ENCODE measurements at regions not wholly inside any gene's neighbourhood (a gene's known extent, or its start where the extent isn't known, plus 50 kb on each side); places are given as distances from the start of the nearest gene placed in this dataset.

- no peaks in the 10 kb centered on the region for H3K9me3 Mint-ChIP-seq
Measured at GRCh38 chr10:3477683-3478082, 305.1 kb upstream of the PITRM1 start.

GRCh38 chr10:3476640-3477448 lies 304.3 kb upstream of the PITRM1 start:
- Mint-ChIP-seq H3K4me3 (no peak overlapping the region), H3K4me1 (peaks cover 21% of the 10 kb centered on the region), H3K27ac (no peak overlapping the region), H3K9me3 (no peaks in the 10 kb centered on the region), H3K27me3 (ENCODE audit: low read depth) (no peaks in the 10 kb centered on the region), H3K36me3 (no peaks in the 10 kb centered on the region)
- no peak for DNase-seq (ENCODE audit: low spot score in 2 of 2, unreplicated experiment in 2 of 2)
- TF ChIP-seq CTCF (IDR thresholded peaks at IDR 0.05; ENCODE audit: unreplicated experiment), result no peak

More at GRCh38 chr10:3477683-3478082, 305.1 kb upstream of the PITRM1 start:
- TF ChIP-seq CTCF (IDR thresholded peaks at IDR 0.05; ENCODE audit: unreplicated experiment), result no peak
- Mint-ChIP-seq H3K4me1 (peaks cover 23% of the 10 kb centered on the region), H3K4me3 (no peak overlapping the region), H3K27me3 (ENCODE audit: low read depth) (no peaks in the 10 kb centered on the region), H3K36me3 (no peaks in the 10 kb centered on the region), H3K27ac (no peak overlapping the region)
- no peak for DNase-seq (ENCODE audit: low spot score in 2 of 2, unreplicated experiment in 2 of 2)

- H3K4me1 Mint-ChIP-seq, result peaks cover 15% of the 10 kb centered on the region
- no peaks in the 10 kb centered on the region for H3K9me3 Mint-ChIP-seq
- no peaks in the 10 kb centered on the region for H3K27me3 Mint-ChIP-seq (ENCODE audit: low read depth)
- no peak for DNase-seq (ENCODE audit: low spot score in 2 of 2, unreplicated experiment in 2 of 2)
- no peaks in the 10 kb centered on the region for H3K36me3 Mint-ChIP-seq
- no peak for TF ChIP-seq CTCF (IDR thresholded peaks at IDR 0.05; ENCODE audit: unreplicated experiment)
- H3K27ac Mint-ChIP-seq, result no peak overlapping the region
- H3K4me3 Mint-ChIP-seq, result no peak overlapping the region
Measured at GRCh38 chr10:3476186-3476585, 303.6 kb upstream of the PITRM1 start.

- TF ChIP-seq CTCF (IDR thresholded peaks at IDR 0.05; ENCODE audit: unreplicated experiment), result no peak
- Mint-ChIP-seq H3K36me3 (no peaks in the 10 kb centered on the region), H3K27ac (no peak overlapping the region), H3K27me3 (ENCODE audit: low read depth) (no peaks in the 10 kb centered on the region), H3K4me1 (peaks cover 15% of the 10 kb centered on the region), H3K9me3 (no peaks in the 10 kb centered on the region), H3K4me3 (no peak overlapping the region)
- DNase-seq (ENCODE audit: low spot score in 2 of 2, unreplicated experiment in 2 of 2), result no peak
Measured at GRCh38 chr10:3475367-3475766, 302.8 kb upstream of the PITRM1 start.

- no peaks in the 10 kb centered on the region for H3K9me3 Mint-ChIP-seq
- H3K36me3 Mint-ChIP-seq, result no peaks in the 10 kb centered on the region
- no peak overlapping the region for H3K27ac Mint-ChIP-seq
Measured at GRCh38 chr10:3474266-3474665, 301.7 kb upstream of the PITRM1 start.

More at GRCh38 chr10:3474266-3474665, 301.7 kb upstream of the PITRM1 start:
- TF ChIP-seq CTCF (IDR thresholded peaks at IDR 0.05; ENCODE audit: unreplicated experiment), result no peak
- Mint-ChIP-seq H3K4me1 (peaks cover 21% of the 10 kb centered on the region), H3K27me3 (ENCODE audit: low read depth) (no peaks in the 10 kb centered on the region), H3K4me3 (no peak overlapping the region)
- no peak for DNase-seq (ENCODE audit: low spot score in 2 of 2, unreplicated experiment in 2 of 2)

Data from mesothelial cell of epicardium (in vitro differentiated cells).